ENCODE measurements at regions not wholly inside any gene's neighbourhood (a gene's known extent, or its start where the extent isn't known, plus 50 kb on each side); places are given as distances from the start of the nearest gene placed in this dataset.

- TF ChIP-seq CTCF (IDR thresholded peaks at IDR 0.05) = no peak
- Histone ChIP-seq H3K27ac (no peak overlapping the region), H3K4me3 (no peak overlapping the region), H3K4me1 (ENCODE audit: control insufficient read depth in 1 of 2, low read depth in 2 of 2) (no peaks in the 10 kb centered on the region), H3K36me3 (no peaks in the 10 kb centered on the region), H3K27me3 (replicated peaks; ENCODE audit: insufficient read depth) (no peaks in the 10 kb centered on the region), H3K9me3 (no peaks in the 10 kb centered on the region)
- DNase-seq (ENCODE audit: low spot score) (no peak), ATAC-seq (ENCODE audit: insufficient number of reproducible peaks, low FRiP score, low read depth) (no peak)
These were observed 228.5 kb downstream of the POLR1F start for GRCh38 chr7:19480383-19480782.

GRCh38 chr7:19470031-19470430 is 238.8 kb downstream of the POLR1F start:
- ATAC-seq (ENCODE audit: insufficient number of reproducible peaks, low FRiP score, low read depth) (no peak), DNase-seq (ENCODE audit: low spot score) (no peak)
- no peak for TF ChIP-seq CTCF (IDR thresholded peaks at IDR 0.05)

GRCh38 chr7:19465861-19466260 is 243.0 kb downstream of the POLR1F start:
- no peaks in the 10 kb centered on the region for H3K9me3 ChIP-seq
- ATAC-seq (ENCODE audit: insufficient number of reproducible peaks, low FRiP score, low read depth) (no peak), DNase-seq (ENCODE audit: low spot score) (no peak)
- H3K27me3 ChIP-seq (replicated peaks; ENCODE audit: insufficient read depth) = no peaks in the 10 kb centered on the region
- no peaks in the 10 kb centered on the region for H3K4me1 ChIP-seq (ENCODE audit: control insufficient read depth in 1 of 2, low read depth in 2 of 2)
- H3K27ac ChIP-seq = no peak overlapping the region
- no peaks in the 10 kb centered on the region for H3K36me3 ChIP-seq
- TF ChIP-seq CTCF (IDR thresholded peaks at IDR 0.05) = no peak
- no peak overlapping the region for H3K4me3 ChIP-seq

More at GRCh38 chr7:19470031-19470430, 238.8 kb downstream of the POLR1F start:
- H3K4me3 ChIP-seq = no peak overlapping the region
- no peaks in the 10 kb centered on the region for H3K4me1 ChIP-seq (ENCODE audit: control insufficient read depth in 1 of 2, low read depth in 2 of 2)
- H3K27ac ChIP-seq = no peak overlapping the region
- no peaks in the 10 kb centered on the region for H3K9me3 ChIP-seq
- H3K27me3 ChIP-seq (replicated peaks; ENCODE audit: insufficient read depth) = no peaks in the 10 kb centered on the region
- no peaks in the 10 kb centered on the region for H3K36me3 ChIP-seq

GRCh38 chr7:19464751-19465150 is 244.1 kb downstream of the POLR1F start:
- ATAC-seq (ENCODE audit: insufficient number of reproducible peaks, low FRiP score, low read depth) = no peak

GRCh38 chr7:19464241-19464640 is 244.6 kb downstream of the POLR1F start:
- Histone ChIP-seq H3K4me1 (ENCODE audit: control insufficient read depth in 1 of 2, low read depth in 2 of 2) (no peaks in the 10 kb centered on the region), H3K36me3 (no peaks in the 10 kb centered on the region), H3K9me3 (no peaks in the 10 kb centered on the region), H3K27me3 (replicated peaks; ENCODE audit: insufficient read depth) (no peaks in the 10 kb centered on the region), H3K4me3 (no peak overlapping the region), H3K27ac (no peak overlapping the region)
- DNase-seq (ENCODE audit: low spot score) = no peak
- ATAC-seq (ENCODE audit: insufficient number of reproducible peaks, low FRiP score, low read depth) = no peak
- no peak for TF ChIP-seq CTCF (IDR thresholded peaks at IDR 0.05)

More at GRCh38 chr7:19464751-19465150, 244.1 kb downstream of the POLR1F start:
- Histone ChIP-seq H3K36me3 (no peaks in the 10 kb centered on the region), H3K27ac (no peak overlapping the region), H3K4me3 (no peak overlapping the region), H3K27me3 (replicated peaks; ENCODE audit: insufficient read depth) (no peaks in the 10 kb centered on the region), H3K9me3 (no peaks in the 10 kb centered on the region), H3K4me1 (ENCODE audit: control insufficient read depth in 1 of 2, low read depth in 2 of 2) (no peaks in the 10 kb centered on the region)
- no peak for TF ChIP-seq CTCF (IDR thresholded peaks at IDR 0.05)
- DNase-seq (ENCODE audit: low spot score) = no peak

All from thoracic aorta (tissue), 2 donors.